ENCODE measurements at regions not wholly inside any gene's neighbourhood (a gene's known extent, or its start where the extent isn't known, plus 50 kb on each side); places are given as distances from the start of the nearest gene placed in this dataset.

DNA sequence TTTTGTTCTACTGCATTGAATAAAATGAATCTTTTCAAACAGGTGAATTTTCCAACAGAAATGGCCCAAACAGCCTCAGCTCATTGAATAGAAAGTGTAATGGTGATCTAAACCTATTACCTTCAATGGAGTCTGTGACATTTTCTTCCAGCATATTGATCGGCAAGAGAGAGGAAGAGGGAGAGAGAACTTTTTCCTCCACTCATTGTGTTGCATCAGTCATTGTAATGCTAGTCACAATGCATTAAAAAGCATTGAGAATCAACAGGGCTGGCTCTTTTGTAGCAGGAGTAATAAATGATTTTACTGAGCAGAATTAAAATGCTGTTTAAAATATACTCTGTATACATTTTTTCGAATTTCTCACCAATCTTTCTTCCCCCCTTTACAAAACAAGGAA, 1794.5 kb upstream of the CELF4 start:
- no peak overlapping the region for H3K4ac ChIP-seq (replicated peaks; ENCODE audit: insufficient read length, low read depth, low read length)
- TF ChIP-seq TEAD4 (IDR thresholded peaks at IDR 0.05; ENCODE audit: low read depth, low read length) (no peak), CEBPB (IDR thresholded peaks at IDR 0.05; ENCODE audit: low read depth, low read length) (0 out of 2 replicates have a peak, but pooled peaks have one; percentile 30)
- H3K23me2 ChIP-seq (ENCODE audit: low read depth, low read length) = no peaks in the 10 kb centered on the region
- no peak overlapping the region for H2BK15ac ChIP-seq (ENCODE audit: low read length)
- no peak overlapping the region for H4K8ac ChIP-seq (ENCODE audit: extremely low read depth, insufficient read depth, low read length)
- H3K56ac ChIP-seq (replicated peaks; ENCODE audit: insufficient read length, low read depth, low read length) = no peak overlapping the region
- peak overlapping the region in 1 of 4 experiments; percentile 30; a peak in 1 of 7 replicates for H3K9ac ChIP-seq (replicated peaks in 1 of 4; ENCODE audit: extremely low read depth in 1 of 4, low read depth in 3 of 4, low read length in 3 of 4)
- no peak overlapping the region; the same call in 1 of the 2 replicates for H2AFZ ChIP-seq (ENCODE audit: low read length)
- DNase-seq (ENCODE audit: low read depth in 1 of 2, low spot score in 2 of 2) = no peak
- no peaks in the 10 kb centered on the region for H3K79me2 ChIP-seq (ENCODE audit: control insufficient read depth in 1 of 2, insufficient read depth in 2 of 2, low read length in 2 of 2)
- WGBS, 2 experiments (ENCODE audit: extremely low coverage in 1 of 2, insufficient coverage in 1 of 2, insufficient read length in 1 of 2, insufficient replicate concordance in 2 of 2, low coverage in 1 of 2, low lambda C conversion rate in 2 of 2, missing lambda C conversion rate in 1 of 2) = 48% methylated on average over 2 of the region's 2 CpGs; no CpG with 5 or more reads in 1 of the 2 experiments
- H2BK120ac ChIP-seq (replicated peaks; ENCODE audit: low read depth, low read length) = no peak overlapping the region
- H3K9me3 ChIP-seq (ENCODE audit: insufficient read depth in 2 of 2, low read depth in 1 of 2, low read length in 1 of 2) = no peaks in the 10 kb centered on the region
- ChIA-PET POLR2A (ENCODE audit: partially characterized antibody) (no interaction called here), CTCF (ENCODE audit: partially characterized antibody) (no interaction called here)
- FAIRE-seq = no peak
- no peak overlapping the region for H3K14ac ChIP-seq (ENCODE audit: insufficient read length)
- H3K27me3 ChIP-seq (replicated peaks in 1 of 4; ENCODE audit: control insufficient read depth in 3 of 4, extremely low read depth in 1 of 4, insufficient read depth in 3 of 4, low read length in 3 of 4) = no peaks in the 10 kb centered on the region
- H4K91ac ChIP-seq (replicated peaks; ENCODE audit: insufficient read length, low read length) = no peak overlapping the region
- H3K4me1 ChIP-seq (replicated peaks in 1 of 4; ENCODE audit: control insufficient read depth in 3 of 4, insufficient read depth in 4 of 4, low read length in 3 of 4) = peaks cover 0 to 7% (median 4%) of the 10 kb centered on the region in 4 experiments; a peak in 3 of 7 replicates
- H3K79me1 ChIP-seq (ENCODE audit: low read depth, low read length) = no peaks in the 10 kb centered on the region
- no peak overlapping the region for H4K5ac ChIP-seq (ENCODE audit: insufficient read length, low read depth, low read length)
- 0 out of 2 replicates have a peak overlapping the region, but pooled peaks have one; percentile 46 for H2BK12ac ChIP-seq (ENCODE audit: low read depth, low read length)
- no peak overlapping the region for H3K18ac ChIP-seq (ENCODE audit: extremely low read depth, low read length)
- H2AK5ac ChIP-seq (ENCODE audit: low read depth, low read length) = no peak overlapping the region
- no peaks in the 10 kb centered on the region for H3K36me3 ChIP-seq (ENCODE audit: control insufficient read depth in 2 of 4, insufficient read depth in 4 of 4, low read length in 3 of 4)
- H2BK20ac ChIP-seq (ENCODE audit: low read length) = 0 out of 2 replicates have a peak overlapping the region, but pooled peaks have one; percentile 63
- no peak overlapping the region for H2BK5ac ChIP-seq (ENCODE audit: low read depth, low read length)
- no peak overlapping the region for H3K4me3 ChIP-seq (ENCODE audit: extremely low read depth in 1 of 4, insufficient read depth in 2 of 4, low read depth in 3 of 4, low read length in 4 of 4)
- H4K20me1 ChIP-seq (replicated peaks in 1 of 2; ENCODE audit: control insufficient read depth in 1 of 2, insufficient read depth in 2 of 2, low read length in 2 of 2) = no peaks in the 10 kb centered on the region
- no peak overlapping the region for H3K23ac ChIP-seq (ENCODE audit: insufficient read length)
- peak overlapping the region in 1 of 2 experiments; percentile 13; a peak in 2 of 4 replicates for H3K4me2 ChIP-seq (ENCODE audit: insufficient read depth in 1 of 2, low read depth in 2 of 2, low read length in 2 of 2)
- H3K27ac ChIP-seq (ENCODE audit: low read depth, low read length) = no peak overlapping the region

All from H1 (cell line).